ENCODE measurements at regions not wholly inside any gene's neighbourhood (a gene's known extent, or its start where the extent isn't known, plus 50 kb on each side); places are given as distances from the start of the nearest gene placed in this dataset.
"Not testable (repeated sequence)": the region's sequence is repeated elsewhere in the genome, so short reads cannot be mapped to it uniquely, and the experiment has no call there.

DNA sequence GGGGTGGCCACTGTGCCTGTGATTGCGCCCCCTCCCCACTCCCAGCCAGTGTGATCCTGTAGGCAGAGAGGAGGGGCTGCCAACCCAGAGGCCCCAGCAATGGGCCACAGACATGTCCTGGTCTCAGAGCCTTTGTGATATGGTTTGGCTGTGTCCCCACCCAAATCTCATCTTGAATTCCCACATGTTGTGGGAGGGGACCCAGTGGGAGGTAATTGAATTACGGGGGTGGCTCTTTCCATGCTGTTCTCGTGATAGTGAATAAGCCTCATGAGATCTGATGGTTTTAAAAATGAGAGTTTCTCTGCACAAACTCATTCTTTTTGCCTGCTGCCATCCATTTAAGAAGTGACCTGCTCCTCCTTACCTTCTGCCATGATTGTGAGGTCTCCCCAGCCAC, 56.8 kb upstream of the ZNF469 start:
- DNase-seq = no peak

DNA sequence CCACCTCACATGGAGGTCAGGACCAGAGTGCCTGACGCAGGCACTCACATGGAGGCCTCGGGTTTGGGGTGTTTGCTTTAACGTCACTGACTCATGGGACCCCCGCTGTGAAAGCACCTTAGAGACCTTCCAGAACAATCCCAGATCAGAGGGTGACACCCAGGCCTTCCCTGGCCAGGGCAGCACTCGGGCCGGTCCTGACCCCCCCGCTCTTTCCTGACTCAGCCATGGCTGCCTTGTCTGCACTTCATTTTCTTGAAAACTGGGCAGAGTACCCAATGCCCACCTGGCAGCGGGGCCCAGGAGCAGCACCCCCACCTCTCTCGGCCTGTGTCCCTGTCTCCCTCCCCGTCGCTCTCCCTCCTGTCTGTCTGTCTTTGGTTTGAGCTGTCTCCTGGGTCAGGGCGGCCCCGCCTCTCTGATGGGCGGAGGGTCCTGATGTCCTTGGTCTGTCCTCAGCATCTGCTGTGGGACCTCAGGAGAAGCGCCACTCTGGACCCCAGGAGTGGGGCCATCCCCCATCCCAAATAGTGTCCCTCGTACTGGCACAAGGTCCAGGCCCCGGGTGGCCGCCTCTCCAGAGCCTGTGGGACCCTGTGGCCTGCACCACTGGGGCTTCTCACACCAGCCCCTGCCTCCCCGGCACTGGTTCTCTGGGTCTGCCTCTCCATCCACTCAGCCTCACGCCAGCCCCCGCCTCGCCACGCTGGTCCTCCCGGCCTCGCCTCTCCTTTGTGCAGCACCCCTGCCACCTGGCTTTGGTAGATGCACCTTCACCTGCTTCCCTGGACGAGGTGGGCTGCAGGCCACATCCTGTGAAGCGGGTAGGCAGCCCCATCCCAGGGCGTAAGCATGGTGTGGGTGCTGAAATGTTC, 55.9 kb upstream of the ZNF469 start:
- no peak for DNase-seq

DNA sequence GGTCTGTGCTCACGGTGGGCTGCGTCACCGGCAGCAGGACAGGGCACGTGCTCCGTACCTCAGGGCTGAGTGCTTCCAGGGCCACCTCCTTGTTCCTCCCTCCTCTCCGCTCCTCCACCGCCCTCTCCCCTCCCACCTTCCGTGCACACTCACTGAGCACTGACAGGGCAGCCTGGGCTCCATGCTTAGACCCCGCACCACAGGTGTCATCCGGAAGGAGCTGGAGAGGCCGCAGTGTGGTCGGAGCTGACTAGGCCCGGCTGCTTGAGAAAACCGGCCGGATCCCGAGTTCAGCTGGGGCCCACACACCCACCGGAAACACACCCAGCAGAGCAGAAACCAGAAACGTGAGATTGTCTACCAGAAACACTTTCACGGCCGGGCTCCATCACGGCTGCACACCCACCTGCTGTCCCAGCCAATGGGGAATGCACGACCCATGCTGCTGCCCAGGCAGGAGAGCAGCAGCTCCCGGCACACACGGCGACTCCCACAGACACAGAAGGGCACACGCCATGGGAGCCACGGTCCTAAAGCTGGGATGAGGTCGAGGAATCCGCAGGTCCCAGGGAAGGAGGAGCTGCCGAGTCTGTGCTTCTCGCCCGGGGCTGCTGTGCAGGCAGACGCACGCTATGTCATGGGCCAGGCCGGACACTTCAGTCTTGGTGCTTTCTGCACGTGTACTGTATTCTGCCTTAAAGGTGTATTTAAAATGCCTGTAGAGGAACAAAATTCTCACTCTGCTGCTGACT, 55.0 kb upstream of the ZNF469 start:
- no peak for DNase-seq

DNA sequence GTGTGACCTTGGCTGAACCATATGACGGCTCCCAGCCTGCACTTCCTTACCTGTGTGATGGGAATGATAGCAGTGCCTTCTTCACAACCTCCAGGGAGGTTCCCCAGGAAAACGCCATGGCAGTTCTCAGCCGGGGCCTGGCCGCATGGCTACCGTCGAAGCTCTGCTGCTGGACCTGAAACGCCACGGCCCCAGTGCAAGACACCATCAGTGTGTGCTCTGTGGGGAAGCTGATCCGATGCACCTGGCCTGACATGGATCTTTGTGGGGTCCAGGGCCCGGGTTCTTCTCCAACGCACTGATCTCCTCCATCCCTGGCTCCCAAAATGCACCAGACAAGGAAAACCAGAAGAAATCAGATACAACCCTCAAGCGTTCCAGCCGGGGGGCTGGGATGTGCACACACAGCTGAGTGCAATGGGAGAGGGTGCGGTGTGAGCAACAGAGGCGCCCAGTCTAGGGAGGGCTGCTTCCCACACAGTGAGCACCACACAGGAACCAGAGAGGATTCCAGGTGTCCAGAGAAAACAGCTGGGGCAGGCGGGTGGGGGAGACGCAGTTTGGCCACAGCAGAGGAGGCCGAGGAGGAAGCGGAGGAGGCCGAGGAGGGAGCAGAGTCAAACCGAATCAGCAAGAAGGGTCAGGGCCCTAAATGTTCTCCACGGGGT, 54.3 kb upstream of the ZNF469 start:
- DNase-seq = no peak

DNA sequence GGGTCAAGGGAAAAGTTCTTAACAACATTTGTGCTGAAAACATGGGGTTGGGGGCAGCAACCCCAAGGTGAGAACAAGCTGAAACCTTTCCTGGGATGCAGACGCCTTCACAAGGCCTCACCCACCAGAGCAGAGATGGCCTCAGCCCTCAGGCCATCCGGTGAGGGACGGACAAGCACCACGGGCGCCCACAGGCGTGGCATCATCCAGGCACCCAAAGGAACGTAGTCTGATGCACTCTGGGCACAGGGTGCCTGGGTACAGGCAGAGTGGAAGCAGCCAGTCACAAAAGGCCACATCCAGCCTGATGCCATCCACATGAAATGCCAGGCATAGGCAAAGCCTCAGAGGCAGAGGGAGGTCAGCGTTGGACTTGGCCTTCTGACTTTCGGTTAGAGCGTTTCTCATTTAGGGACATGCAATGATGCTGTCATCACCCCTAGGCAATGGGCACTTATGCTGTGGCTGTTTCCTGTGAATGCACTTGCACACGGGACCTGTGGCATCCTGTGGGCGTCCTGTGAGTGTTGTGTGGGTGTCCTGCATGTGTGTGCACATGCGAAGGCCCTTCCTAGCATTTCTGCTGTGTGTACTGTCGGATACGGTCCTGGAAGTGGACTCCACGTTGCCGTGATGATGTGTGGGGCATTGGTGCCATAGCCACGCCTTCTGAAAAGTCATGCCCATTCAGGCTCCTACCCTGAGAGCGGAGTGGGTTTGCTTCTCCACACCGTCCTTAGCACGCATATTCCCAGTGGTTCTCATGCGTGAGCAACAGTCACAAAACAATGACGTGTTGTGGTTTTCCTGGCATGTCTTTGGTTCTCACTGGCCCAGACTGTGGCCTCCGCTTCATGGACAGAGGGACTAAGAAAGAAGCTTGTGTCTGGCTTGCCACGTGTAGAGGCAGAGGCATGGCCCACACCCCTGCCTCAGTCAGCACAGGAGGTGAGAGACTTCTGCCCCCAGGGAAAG, 52.7 kb upstream of the ZNF469 start:
- DNase-seq = no peak

DNA sequence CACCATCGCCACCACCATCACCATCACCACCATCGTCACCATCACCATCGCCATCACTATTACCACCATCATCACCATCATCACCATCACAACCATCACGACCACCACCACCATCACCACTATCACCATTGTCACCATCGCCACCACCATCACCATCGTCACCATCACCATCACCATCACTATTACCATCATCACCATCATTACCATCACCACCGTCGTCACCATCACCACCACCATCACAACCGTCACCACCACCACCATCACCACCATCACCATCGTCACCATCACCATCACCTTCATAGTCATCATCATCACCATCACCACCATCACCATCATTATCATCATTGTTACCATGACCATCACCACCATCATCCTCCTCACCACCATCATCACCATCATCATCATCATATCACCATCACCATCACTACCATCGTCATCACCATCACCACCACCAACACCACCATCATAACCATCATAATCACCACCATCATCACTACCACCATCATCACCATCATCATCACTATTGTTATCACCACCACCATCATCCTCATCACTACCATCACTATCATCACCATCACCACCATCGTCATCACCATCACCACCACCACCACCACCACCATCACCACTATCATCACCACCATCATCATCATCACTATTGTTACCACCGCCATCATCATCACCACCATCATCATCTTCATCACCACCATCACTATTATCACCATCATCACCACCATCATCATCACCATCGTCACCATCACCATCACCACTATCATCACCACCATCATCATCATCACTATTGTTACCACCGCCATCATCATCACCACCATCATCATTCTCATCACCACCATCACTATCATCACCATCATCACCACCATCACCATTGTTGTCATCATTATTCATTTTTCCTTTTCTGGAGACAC, 51.5 kb upstream of the ZNF469 start:
- DNase-seq = no peak

DNA sequence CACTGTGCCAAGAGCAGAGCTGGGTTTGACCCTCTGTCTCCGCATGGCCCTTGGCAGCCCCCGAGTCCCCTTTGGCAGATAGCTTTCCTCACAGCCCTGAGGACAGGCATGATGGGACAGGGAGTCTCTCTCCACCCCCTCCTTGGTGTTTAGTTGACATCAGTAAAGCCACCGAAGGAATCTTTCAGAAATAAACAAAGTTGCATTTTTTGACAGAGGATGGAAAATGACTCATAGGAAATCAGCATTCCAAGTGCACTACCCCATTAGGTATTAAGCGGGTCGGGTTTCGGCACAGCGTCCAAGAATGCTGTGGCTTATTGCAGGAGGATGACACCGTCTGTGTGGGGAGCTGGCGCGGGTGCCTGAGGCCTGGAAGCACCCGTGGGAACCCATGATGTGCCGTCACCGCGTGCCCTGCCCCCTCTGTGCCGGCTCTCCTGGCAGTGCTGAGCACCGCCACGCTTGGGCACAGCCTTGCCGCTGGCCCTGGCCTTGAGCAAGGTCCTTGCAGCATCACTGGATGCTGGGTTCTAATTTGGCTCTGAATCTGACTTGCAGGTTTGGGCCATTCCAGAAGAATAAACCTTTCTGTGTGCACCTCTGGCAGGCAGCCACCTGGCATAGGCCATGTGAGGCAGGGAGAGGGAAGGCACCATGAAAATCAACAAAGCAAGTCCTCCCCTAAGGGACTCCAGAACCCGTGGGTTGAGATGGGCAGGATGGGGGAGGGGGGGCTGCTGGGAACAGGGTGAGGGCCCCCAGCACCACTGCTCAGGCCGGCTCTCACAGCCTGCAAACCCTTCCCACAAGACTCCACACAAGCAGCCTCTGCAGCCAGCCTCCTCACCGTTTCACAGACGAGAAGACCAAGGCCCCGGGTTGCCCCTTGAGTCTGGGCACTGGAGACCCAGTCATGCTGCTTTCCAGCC, 50.5 kb upstream of the ZNF469 start:
- no peak for DNase-seq

DNA sequence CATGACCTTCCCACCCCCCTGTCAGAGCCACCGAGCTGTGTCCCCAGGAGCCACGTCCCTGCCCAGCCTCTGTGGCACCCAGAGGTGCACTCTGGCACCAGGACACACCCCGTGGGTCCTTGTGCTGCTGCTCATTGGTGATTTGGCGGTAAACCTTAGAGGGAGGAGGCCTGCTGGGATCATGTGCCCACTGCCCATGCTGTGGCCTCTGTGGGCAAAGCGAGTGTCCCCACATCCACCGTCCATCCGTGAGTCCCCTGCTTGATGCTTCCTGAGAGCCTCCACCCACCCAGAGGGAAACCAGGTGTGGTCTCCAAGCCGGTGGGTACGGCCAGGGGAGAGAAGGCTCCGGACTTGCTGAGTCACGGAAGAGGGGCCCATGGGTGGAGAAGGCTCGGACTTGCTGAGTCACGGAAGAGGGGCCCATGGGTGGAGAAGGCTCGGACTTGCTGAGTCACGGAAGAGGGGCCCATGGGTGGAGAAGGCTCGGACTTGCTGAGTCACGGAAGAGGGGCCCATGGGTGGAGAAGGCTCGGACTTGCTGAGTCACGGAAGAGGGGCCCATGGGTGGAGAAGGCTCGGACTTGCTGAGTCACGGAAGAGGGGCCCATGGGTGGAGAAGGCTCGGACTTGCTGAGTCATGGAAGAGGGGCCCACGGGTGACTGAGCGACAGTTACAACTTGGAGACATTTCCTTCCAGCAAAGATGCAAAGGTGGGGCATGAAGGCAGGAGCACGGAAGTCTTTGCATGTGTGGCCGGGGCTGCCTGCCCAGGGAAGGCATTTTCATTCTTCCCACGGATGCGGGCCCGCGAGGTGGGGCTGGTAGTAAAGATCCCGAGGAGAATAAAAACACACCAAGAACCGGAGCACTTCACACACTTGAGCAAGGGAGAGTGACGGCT, 49.6 kb upstream of the ZNF469 start:
- not testable (repeated sequence) for DNase-seq

All from activated CD4-positive, alpha-beta T cell treated with anti-CD3 and anti-CD28 coated beads, Interleukin-2, amount 50 U/mL, for 4 hours (primary cell).